ENCODE measurements at regions not wholly inside any gene's neighbourhood (a gene's known extent, or its start where the extent isn't known, plus 50 kb on each side); places are given as distances from the start of the nearest gene placed in this dataset.

DNA sequence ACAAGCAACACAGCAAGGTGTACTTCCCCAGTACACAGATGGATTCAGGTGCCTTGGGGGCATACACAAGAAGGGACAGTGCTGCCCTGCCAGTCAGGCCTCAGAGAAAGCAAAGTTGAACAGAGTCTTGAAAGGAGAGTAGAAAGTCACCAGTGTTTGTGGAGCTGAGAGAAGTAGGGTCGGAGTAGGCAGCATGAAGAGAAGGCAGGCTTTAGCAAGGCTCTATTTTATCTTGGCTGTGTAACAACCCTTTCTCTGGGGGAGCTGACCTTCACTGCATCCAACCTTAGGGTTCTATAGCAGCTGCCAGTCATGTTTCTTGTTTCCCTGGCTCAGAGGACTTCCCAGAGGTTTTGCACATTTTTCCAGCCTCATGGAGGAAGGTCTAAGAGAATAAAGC is 77.4 kb upstream of the BLID start:
- H3K4me3 ChIP-seq (ENCODE audit: low read depth, low read length), result no peak overlapping the region
- DNase-seq (ENCODE audit: low read depth), result no peak
- TF ChIP-seq, protein P1, sequence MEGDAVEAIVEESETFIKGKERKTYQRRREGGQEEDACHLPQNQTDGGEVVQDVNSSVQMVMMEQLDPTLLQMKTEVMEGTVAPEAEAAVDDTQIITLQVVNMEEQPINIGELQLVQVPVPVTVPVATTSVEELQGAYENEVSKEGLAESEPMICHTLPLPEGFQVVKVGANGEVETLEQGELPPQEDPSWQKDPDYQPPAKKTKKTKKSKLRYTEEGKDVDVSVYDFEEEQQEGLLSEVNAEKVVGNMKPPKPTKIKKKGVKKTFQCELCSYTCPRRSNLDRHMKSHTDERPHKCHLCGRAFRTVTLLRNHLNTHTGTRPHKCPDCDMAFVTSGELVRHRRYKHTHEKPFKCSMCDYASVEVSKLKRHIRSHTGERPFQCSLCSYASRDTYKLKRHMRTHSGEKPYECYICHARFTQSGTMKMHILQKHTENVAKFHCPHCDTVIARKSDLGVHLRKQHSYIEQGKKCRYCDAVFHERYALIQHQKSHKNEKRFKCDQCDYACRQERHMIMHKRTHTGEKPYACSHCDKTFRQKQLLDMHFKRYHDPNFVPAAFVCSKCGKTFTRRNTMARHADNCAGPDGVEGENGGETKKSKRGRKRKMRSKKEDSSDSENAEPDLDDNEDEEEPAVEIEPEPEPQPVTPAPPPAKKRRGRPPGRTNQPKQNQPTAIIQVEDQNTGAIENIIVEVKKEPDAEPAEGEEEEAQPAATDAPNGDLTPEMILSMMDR (IDR thresholded peaks at IDR 0.05; ENCODE audit: low read depth, low read length), result no peak
- TF ChIP-seq POLR2A (IDR thresholded peaks at IDR 0.05; ENCODE audit: extremely low read depth, insufficient read length) (no peak), MYC (IDR thresholded peaks at IDR 0.05; ENCODE audit: low read depth, low read length) (no peak)
- TF ChIP-seq, protein P2, sequence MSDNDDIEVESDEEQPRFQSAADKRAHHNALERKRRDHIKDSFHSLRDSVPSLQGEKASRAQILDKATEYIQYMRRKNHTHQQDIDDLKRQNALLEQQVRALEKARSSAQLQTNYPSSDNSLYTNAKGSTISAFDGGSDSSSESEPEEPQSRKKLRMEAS (IDR thresholded peaks at IDR 0.05; ENCODE audit: low read depth, low read length), result no peak

DNA sequence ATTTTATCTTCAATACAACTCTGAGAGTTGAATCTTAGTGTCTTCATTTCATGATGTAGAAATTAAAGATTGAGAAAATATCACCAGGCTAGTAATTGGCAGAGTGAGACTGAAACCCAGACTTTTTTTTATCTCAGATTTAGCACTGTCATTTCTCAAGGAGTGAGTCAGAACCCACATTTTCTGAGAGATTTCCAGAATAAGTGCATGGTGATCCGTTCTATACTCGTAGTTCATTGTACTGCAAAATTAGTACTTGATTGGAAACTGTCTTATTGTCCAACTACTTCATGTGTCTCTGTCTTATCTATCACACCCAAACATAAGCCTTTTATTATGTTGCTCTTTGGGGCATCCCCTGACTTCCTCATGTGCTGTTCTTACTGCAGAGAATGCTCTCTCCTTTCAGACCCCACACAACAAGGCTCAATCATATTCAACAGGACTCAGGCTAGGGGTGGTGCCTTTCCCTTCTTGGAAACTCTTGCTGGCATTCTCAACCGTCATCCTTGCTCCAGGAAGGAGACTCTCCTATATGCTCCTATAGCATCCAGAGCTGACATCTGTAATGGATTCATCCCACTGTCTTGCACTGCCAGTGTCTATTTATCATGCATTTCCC is 76.7 kb upstream of the BLID start:
- TF ChIP-seq, protein P2 (IDR thresholded peaks at IDR 0.05; ENCODE audit: low read depth, low read length), result no peak
- no peak for TF ChIP-seq MYC (IDR thresholded peaks at IDR 0.05; ENCODE audit: low read depth, low read length)
- TF ChIP-seq, protein P1 (IDR thresholded peaks at IDR 0.05; ENCODE audit: low read depth, low read length), result no peak
- no peak for TF ChIP-seq POLR2A (IDR thresholded peaks at IDR 0.05; ENCODE audit: extremely low read depth, insufficient read length)
- DNase-seq (ENCODE audit: low read depth), result no peak
- H3K4me3 ChIP-seq (ENCODE audit: low read depth, low read length), result no peak overlapping the region

DNA sequence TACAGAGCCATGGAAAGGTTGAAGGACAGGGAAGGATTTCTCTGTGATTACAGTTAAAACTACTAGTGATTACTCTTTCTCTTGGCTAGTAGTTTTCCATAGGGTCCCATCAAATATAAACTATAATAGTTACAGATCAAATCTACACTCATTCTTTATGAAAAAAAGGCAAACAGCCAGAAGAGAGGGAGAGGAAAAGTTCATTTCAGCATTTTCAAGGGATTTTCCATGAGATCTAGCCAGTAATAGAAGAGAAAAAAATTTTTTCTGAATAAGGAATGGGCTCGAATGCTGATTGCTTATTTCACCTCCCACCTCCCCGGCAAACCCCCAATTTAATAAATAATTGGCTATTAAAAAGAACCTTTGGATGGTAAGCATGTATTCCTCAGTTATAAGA is 74.8 kb upstream of the BLID start:
- no peak for DNase-seq (ENCODE audit: low read depth)
- TF ChIP-seq, protein P1 (IDR thresholded peaks at IDR 0.05; ENCODE audit: low read depth, low read length), result no peak
- TF ChIP-seq, protein P2 (IDR thresholded peaks at IDR 0.05; ENCODE audit: low read depth, low read length), result no peak
- TF ChIP-seq POLR2A (IDR thresholded peaks at IDR 0.05; ENCODE audit: extremely low read depth, insufficient read length), result no peak
- TF ChIP-seq MYC (IDR thresholded peaks at IDR 0.05; ENCODE audit: low read depth, low read length), result no peak
- no peak overlapping the region for H3K4me3 ChIP-seq (ENCODE audit: low read depth, low read length)

DNA sequence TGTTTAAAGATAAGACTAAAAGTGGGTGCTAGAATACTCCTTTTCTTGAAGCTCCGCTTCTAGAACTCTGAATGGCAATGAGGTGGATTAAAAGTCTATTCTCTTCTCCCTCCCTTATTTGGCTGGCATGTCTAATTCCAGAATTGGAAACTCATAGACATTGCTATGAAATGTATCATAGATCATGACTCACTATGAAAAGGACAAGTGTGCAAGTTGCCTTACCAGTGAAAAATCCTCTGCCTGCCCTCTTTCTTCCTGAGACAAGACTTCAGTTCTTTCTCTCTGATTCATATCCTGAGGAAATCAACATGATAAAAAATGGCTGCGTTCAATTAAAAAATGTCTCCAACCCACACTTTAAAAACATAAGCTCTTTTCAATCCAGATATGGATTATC is 73.2 kb upstream of the BLID start:
- TF ChIP-seq, protein P1 (IDR thresholded peaks at IDR 0.05; ENCODE audit: low read depth, low read length), result no peak
- TF ChIP-seq MYC (IDR thresholded peaks at IDR 0.05; ENCODE audit: low read depth, low read length), result no peak
- TF ChIP-seq, protein P2 (IDR thresholded peaks at IDR 0.05; ENCODE audit: low read depth, low read length), result no peak
- TF ChIP-seq POLR2A (IDR thresholded peaks at IDR 0.05; ENCODE audit: extremely low read depth, insufficient read length), result no peak
- H3K4me3 ChIP-seq (ENCODE audit: low read depth, low read length), result no peak overlapping the region
- no peak for DNase-seq (ENCODE audit: low read depth)

DNA sequence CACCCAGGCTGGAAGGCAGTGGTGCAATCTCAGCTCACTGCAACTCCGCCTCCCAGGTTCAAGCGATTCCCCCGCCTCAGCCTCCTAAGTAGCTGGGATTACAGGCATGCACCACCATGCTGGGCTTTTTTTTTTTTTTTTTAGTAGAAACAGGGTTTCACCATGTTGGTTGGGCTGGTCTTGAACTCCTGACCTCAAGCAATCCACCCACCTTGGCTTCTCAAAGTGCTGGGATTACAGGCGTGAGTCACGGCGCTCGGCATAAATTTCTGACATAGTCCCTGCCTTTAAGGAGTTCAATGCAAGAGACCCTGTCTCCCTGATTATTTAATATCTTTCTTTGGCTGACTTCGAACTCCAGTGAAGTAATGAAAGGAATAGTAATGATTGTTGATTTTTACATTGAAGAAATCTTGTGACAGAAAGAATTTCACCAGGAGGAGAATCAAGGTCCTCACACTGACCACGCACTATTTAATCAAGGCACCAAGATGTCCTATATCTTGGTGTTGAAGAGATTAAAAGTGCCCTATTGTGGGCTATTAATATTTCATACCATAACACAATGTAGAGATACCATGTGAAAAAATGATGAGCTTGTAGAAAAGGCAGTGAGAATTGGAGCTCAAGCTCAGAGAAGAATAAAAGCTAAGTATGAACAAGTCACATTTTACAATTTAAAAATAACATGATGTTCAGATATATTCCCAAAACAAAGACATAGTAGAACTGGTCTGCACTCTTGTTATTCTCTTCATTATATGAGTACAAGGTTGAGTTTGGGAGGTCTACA is 71.6 kb upstream of the BLID start:
- H3K4me3 ChIP-seq (ENCODE audit: low read depth, low read length), result no peak overlapping the region
- TF ChIP-seq, protein P1 (IDR thresholded peaks at IDR 0.05; ENCODE audit: low read depth, low read length), result no peak
- TF ChIP-seq, protein P2 (IDR thresholded peaks at IDR 0.05; ENCODE audit: low read depth, low read length), result no peak
- no peak for TF ChIP-seq POLR2A (IDR thresholded peaks at IDR 0.05; ENCODE audit: extremely low read depth, insufficient read length)
- TF ChIP-seq MYC (IDR thresholded peaks at IDR 0.05; ENCODE audit: low read depth, low read length), result no peak
- no peak for DNase-seq (ENCODE audit: low read depth)
